B cell (primary cell): ENCODE measurements at regions not wholly inside any gene's neighbourhood (a gene's known extent, or its start where the extent isn't known, plus 50 kb on each side); places are given as distances from the start of the nearest gene placed in this dataset.

Experiments
- ATAC-seq: fragments of 200-7000 bp; cut with Tn5 transposase; one replicate; pipeline ENCODE4 v1.10.0; 2021; ENCODE audit warnings: low read depth, mild to moderate bottlenecking, moderate number of reproducible peaks, moderate library complexity
- CTCF ChIA-PET: fragments of 350-600 bp; sonication (Branson Sonifier 250); formaldehyde crosslinking; loops from one replicate; lab custom pipeline; 2021; ENCODE audit warnings: antibody characterized with exemption, inconsistent platforms; lab: Charles Lee
- POLR2A ChIA-PET: fragments of 350-600 bp; sonication (Branson Sonifier 250); formaldehyde crosslinking; loops from one replicate; lab custom pipeline; 2021; ENCODE audit warnings: antibody characterized with exemption; lab: Charles Lee
- DNase-seq: peaks from one replicate; pipeline ENCODE4 v3.0.0; 2013
- H2AFZ ChIP-seq: 2 replicates; pipeline ENCODE4 v1.6.1; 2012; ENCODE audit warnings: mild to moderate bottlenecking, low read depth, low read length; ENCODE audit not compliant: insufficient read depth, poor library complexity, severe bottlenecking
- H3K27ac ChIP-seq, 2 donors: 1 replicate in 1 of 2; 2 replicates in 1 of 2; pipeline ENCODE4 v1.5.1; 2012 to 2013; ENCODE audit warnings: low read length in 2 of 2, mild to moderate bottlenecking in 2 of 2, moderate library complexity in 1 of 2
- H3K27me3 ChIP-seq, 4 experiments: fragments of 200-600 bp in 1 of 4; sonication (generic) in 1 of 4; replicated peaks in 1 of 4; 1 replicate in 2 of 4; 2 replicates in 2 of 4; pipeline versions ENCODE4 v1.6.1 to v1.7.0; 2013 to 2016; ENCODE audit warnings: low read length in 3 of 4, mild to moderate bottlenecking in 2 of 4, mixed read lengths in 1 of 4, moderate library complexity in 1 of 4; ENCODE audit not compliant: insufficient read depth in 4 of 4, control insufficient read depth in 3 of 4; ENCODE audit errors: control extremely low read depth in 1 of 4
- H3K36me3 ChIP-seq, 2 experiments: replicated peaks in 1 of 2; 1 replicate in 1 of 2; 2 replicates in 1 of 2; pipeline versions ENCODE4 v1.6.1 to v1.7.1; 2013; ENCODE audit warnings: low read length in 1 of 2; ENCODE audit not compliant: insufficient read depth in 2 of 2, control insufficient read depth in 1 of 2; ENCODE audit errors: control extremely low read depth in 1 of 2, extremely low read depth in 1 of 2
- H3K4me1 ChIP-seq, 2 donors: fragments of 200-600 bp in 1 of 2; sonication (generic) in 1 of 2; 1 replicate in 1 of 2; 2 replicates in 1 of 2; pipeline versions ENCODE4 v1.5.1 to v1.6.1; 2013 to 2017; ENCODE audit warnings: low read length in 2 of 2; ENCODE audit not compliant: control insufficient read depth in 2 of 2, insufficient read depth in 2 of 2
- H3K4me2 ChIP-seq: replicated peaks from 2 replicates; pipeline ENCODE3; 2012; ENCODE audit warnings: mild to moderate bottlenecking, low read depth, low read length; ENCODE audit not compliant: poor library complexity, severe bottlenecking
- H3K4me3 ChIP-seq, 5 experiments: fragments of 200-600 bp in 1 of 5; sonication (generic) in 1 of 5; 1 replicate in 3 of 5; 2 replicates in 2 of 5; pipeline versions ENCODE4 v1.5.1 to v1.7.0; 2011 to 2016; ENCODE audit warnings: low read length in 4 of 5, mild to moderate bottlenecking in 4 of 5, low read depth in 2 of 5, control low read depth in 1 of 5, moderate library complexity in 1 of 5; ENCODE audit not compliant: insufficient read depth in 1 of 5; ENCODE audit errors: control extremely low read depth in 1 of 5, extremely low read depth in 1 of 5
- H3K79me2 ChIP-seq: fragments of 200-600 bp; sonication (generic); one replicate; pipeline ENCODE4 v1.6.0; 2016; ENCODE audit warnings: low read length; ENCODE audit not compliant: control insufficient read depth, insufficient read depth
- H3K9ac ChIP-seq: fragments of 200-600 bp; sonication (generic); 2 replicates; pipeline ENCODE4 v1.6.1; 2017; ENCODE audit warnings: mild to moderate bottlenecking, low read length, moderate library complexity
- H3K9me3 ChIP-seq, 3 donors: one replicate each; pipeline versions ENCODE4 v1.6.1 to v1.7.1; 2013; ENCODE audit warnings: low read length in 2 of 3; ENCODE audit not compliant: control insufficient read depth in 2 of 3, insufficient read depth in 1 of 3; ENCODE audit errors: control extremely low read depth in 1 of 3
- H4K20me1 ChIP-seq: 2 replicates; pipeline ENCODE4 v1.6.0; 2012; ENCODE audit warnings: mild to moderate bottlenecking, low read length; ENCODE audit not compliant: insufficient read depth, control insufficient read depth, poor library complexity, severe bottlenecking
- H3K27ac Mint-ChIP-seq: one replicate; pipeline ENCODE4 v1.8.0; 2021; ENCODE audit warnings: mixed read lengths
- H3K27me3 Mint-ChIP-seq: one replicate; pipeline ENCODE4 v1.8.0; 2021; ENCODE audit warnings: mixed read lengths
- H3K4me1 Mint-ChIP-seq: one replicate; pipeline ENCODE4 v1.8.0; 2021; ENCODE audit warnings: mixed read lengths
- H3K4me3 Mint-ChIP-seq: one replicate; pipeline ENCODE4 v1.8.0; 2021; ENCODE audit warnings: mixed read lengths
- H3K9me3 Mint-ChIP-seq: one replicate; pipeline ENCODE4 v1.8.0; 2022; ENCODE audit warnings: mixed read lengths; ENCODE audit not compliant: insufficient read depth
- CTCF ChIP-seq: fragments of 200-600 bp; IDR thresholded peaks from one replicate; pipeline ENCODE4 v1.8.0; 2022; ENCODE audit warnings: antibody characterized with exemption, mild to moderate bottlenecking
- EZH2 ChIP-seq: IDR thresholded peaks from 2 replicates; pipeline ENCODE4 v1.6.1; 2012; ENCODE audit warnings: borderline replicate concordance, low read depth, mild to moderate bottlenecking, moderate library complexity, low read length; ENCODE audit not compliant: insufficient read depth, poor library complexity, severe bottlenecking
- WGBS: methylation state at CpG from one replicate; pipeline ENCODE4 v1.1.5; 2013; ENCODE audit warnings: missing lambda C conversion rate; ENCODE audit not compliant: insufficient coverage; 5-methylcytosine and 5-hydroxymethylcytosine counted together
- intact Hi-C: fragments of 100-400 bp; cut with micrococcal nuclease; formaldehyde crosslinking; loops from one replicate; pipeline ENCODE4 v1.10.0; 2022

- H3K4me1 Mint-ChIP-seq, result no peaks in the 10 kb centered on the region
- Histone ChIP-seq H4K20me1 (no peaks in the 10 kb centered on the region), H3K27me3 (no peaks in the 10 kb centered on the region), H3K4me1 (no peaks in the 10 kb centered on the region), H3K9ac (no peak overlapping the region), H3K4me2 (no peak overlapping the region), H3K27ac (no peak overlapping the region), H3K79me2 (no peaks in the 10 kb centered on the region), H2AFZ (no peak overlapping the region), H3K36me3 (no peaks in the 10 kb centered on the region), H3K9me3 (peaks cover 0 to 10% (median 3%) of the 10 kb centered on the region in 3 donors), H3K4me3 (no peak overlapping the region)
- no peak for TF ChIP-seq CTCF
- TF ChIP-seq EZH2, result no peak
- no peak for ATAC-seq
- H3K4me3 Mint-ChIP-seq, result no peak overlapping the region
- ChIA-PET POLR2A (no interaction called here), CTCF (no interaction called here)
- WGBS, result no CpG with 5 or more reads among the region's 2 CpGs
- peaks cover 3% of the 10 kb centered on the region for H3K9me3 Mint-ChIP-seq
- H3K27ac Mint-ChIP-seq, result no peak overlapping the region
- intact Hi-C loops, result no loop called here
- DNase-seq, result no peak
- H3K27me3 Mint-ChIP-seq, result no peaks in the 10 kb centered on the region
Observed at GRCh38 chr2:150150144-150150543, 337.3 kb downstream of the RND3 start.

GRCh38 chr2:150147889-150148683 lies 339.4 kb downstream of the RND3 start:
- WGBS, result 82% methylated on average over 3 of the region's 6 CpGs
- Histone ChIP-seq H3K27me3 (no peaks in the 10 kb centered on the region), H3K9ac (no peak overlapping the region), H2AFZ (no peak overlapping the region), H3K9me3 (peaks cover 0 to 10% (median 3%) of the 10 kb centered on the region in 3 donors), H3K4me1 (no peaks in the 10 kb centered on the region), H3K79me2 (no peaks in the 10 kb centered on the region), H3K4me2 (no peak overlapping the region), H3K27ac (no peak overlapping the region), H4K20me1 (no peaks in the 10 kb centered on the region), H3K36me3 (no peaks in the 10 kb centered on the region), H3K4me3 (no peak overlapping the region)
- TF ChIP-seq EZH2 (no peak), CTCF (no peak)
- ATAC-seq (no peak), DNase-seq (no peak)
- CTCF ChIA-PET, result no interaction called here
- H3K9me3 Mint-ChIP-seq, result peaks cover 3% of the 10 kb centered on the region
- no peak overlapping the region for H3K4me3 Mint-ChIP-seq
- H3K27me3 Mint-ChIP-seq, result no peaks in the 10 kb centered on the region
- POLR2A ChIA-PET, result no interaction called here
- no peak overlapping the region for H3K27ac Mint-ChIP-seq
- intact Hi-C loops, result no loop called here
- no peaks in the 10 kb centered on the region for H3K4me1 Mint-ChIP-seq
